Choroid plexus epithelial cell (primary cell): ENCODE measurements at regions not wholly inside any gene's neighbourhood (a gene's known extent, or its start where the extent isn't known, plus 50 kb on each side); places are given as distances from the start of the nearest gene placed in this dataset.

Source experiments
- DNase-seq: peaks from one replicate; pipeline ENCODE4 v3.0.0-alpha.2; 2010; ENCODE audit warnings: low read depth
- H3K4me3 ChIP-seq: 2 replicates; pipeline ENCODE4 v1.5.1; 2011; ENCODE audit warnings: low read depth, mild to moderate bottlenecking, control low read depth, low read length, moderate library complexity
- CTCF ChIP-seq: conservative IDR thresholded peaks from 2 replicates; pipeline ENCODE4 v1.5.1; 2011; ENCODE audit warnings: low read depth, mild to moderate bottlenecking, control low read depth, inconsistent platforms, low read length, moderate library complexity

GRCh38 chr13:52955472-52955874 is 73.1 kb upstream of the OLFM4 start:
- H3K4me3 ChIP-seq, result no peak overlapping the region
- no peak for TF ChIP-seq CTCF
- DNase-seq, result no peak

- no peak for TF ChIP-seq CTCF
Observed at GRCh38 chr13:52954838-52955237, 73.8 kb upstream of the OLFM4 start.

GRCh38 chr13:52950436-52950956 is 78.1 kb upstream of the OLFM4 start:
- no peak for DNase-seq
- no peak for TF ChIP-seq CTCF
- no peak overlapping the region for H3K4me3 ChIP-seq

More at GRCh38 chr13:52954838-52955237, 73.8 kb upstream of the OLFM4 start:
- no peak for DNase-seq
- H3K4me3 ChIP-seq, result no peak overlapping the region

DNA sequence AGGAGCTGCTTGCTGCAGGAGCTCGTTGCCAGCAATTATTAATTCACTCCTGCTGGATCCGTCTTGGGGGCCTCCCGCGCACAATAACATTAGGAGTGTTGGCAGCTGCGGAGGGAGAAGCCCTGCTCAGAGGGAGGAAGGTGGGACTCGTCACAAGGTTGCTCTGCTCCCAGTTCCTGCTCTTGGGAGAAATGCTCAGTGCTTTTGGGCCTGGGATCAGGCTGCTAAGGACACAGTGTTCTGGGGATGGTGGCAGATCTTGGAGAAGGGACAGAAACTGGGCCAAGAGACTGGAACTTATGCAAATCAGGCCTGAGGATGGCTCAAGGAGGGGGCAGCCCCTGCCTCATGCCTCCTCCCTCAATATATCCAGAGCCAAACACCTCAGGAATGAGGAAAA is 78.9 kb upstream of the OLFM4 start:
- no peak overlapping the region for H3K4me3 ChIP-seq
- TF ChIP-seq CTCF, result no peak
- DNase-seq, result no peak

GRCh38 chr13:52949044-52949443 is 79.6 kb upstream of the OLFM4 start:
- TF ChIP-seq CTCF, result no peak
- no peak for DNase-seq
- H3K4me3 ChIP-seq, result no peak overlapping the region

GRCh38 chr13:52947921-52948373 is 80.7 kb upstream of the OLFM4 start:
- no peak for TF ChIP-seq CTCF
- no peak for DNase-seq
- H3K4me3 ChIP-seq, result no peak overlapping the region

DNA sequence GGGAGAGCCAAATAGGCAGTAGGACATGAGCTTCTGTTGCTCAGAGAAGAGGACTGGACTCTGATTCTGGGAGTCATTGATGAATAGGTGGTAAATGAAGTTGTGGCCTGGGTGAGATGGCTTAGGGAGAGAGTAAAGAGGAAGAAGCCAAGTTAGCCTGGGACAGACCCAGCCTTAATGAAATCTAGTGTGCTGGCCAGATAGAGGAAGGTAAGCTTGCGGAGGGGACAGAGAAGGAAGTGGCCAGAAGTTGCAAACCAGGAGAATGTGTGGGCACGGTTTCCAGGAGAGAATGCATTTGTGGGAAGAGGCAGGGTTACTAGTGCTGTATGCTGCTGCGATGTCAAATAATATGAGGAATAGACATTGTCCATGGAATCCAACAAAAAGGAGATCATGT is 83.3 kb upstream of the OLFM4 start:
- no peak overlapping the region for H3K4me3 ChIP-seq
- no peak for DNase-seq
- no peak for TF ChIP-seq CTCF
